Dedifferentiated amniotic fluid mesenchymal stem cell (primary cell): ENCODE measurements at regions not wholly inside any gene's neighbourhood (a gene's known extent, or its start where the extent isn't known, plus 50 kb on each side); places are given as distances from the start of the nearest gene placed in this dataset.

Source experiments
- DNase-seq: peaks from one replicate; pipeline ENCODE4 v3.0.0-alpha.2; 2016; ENCODE audit errors: extremely low spot score

- peak; percentile 52 for DNase-seq
Measured at GRCh38 chr10:29689001-29689400, 54.2 kb upstream of the SVIL start.

GRCh38 chr10:29688230-29688661, 53.5 kb upstream of the SVIL start:
- DNase-seq, result no peak

- no peak for DNase-seq
Measured at GRCh38 chr10:29687421-29688164, 52.8 kb upstream of the SVIL start.

- no peak for DNase-seq
Measured at GRCh38 chr10:29685506-29685905, 50.7 kb upstream of the SVIL start.
